KMS-11 (cell line): ENCODE measurements at regions not wholly inside any gene's neighbourhood (a gene's known extent, or its start where the extent isn't known, plus 50 kb on each side); places are given as distances from the start of the nearest gene placed in this dataset.

ENCODE experiments used
- H2AFZ ChIP-seq: fragments of 200-600 bp; sonication (generic); 2 replicates; pipeline ENCODE4 v1.6.1; 2016; ENCODE audit warnings: antibody characterized with exemption, mixed run types, low read depth
- H3K27ac ChIP-seq: fragments of 200-600 bp; sonication (generic); 2 replicates; pipeline ENCODE4 v1.6.1; 2016; ENCODE audit warnings: mild to moderate bottlenecking, mixed run types
- H3K27me3 ChIP-seq: fragments of 200-600 bp; sonication (generic); 2 replicates; pipeline ENCODE4 v1.6.1; 2017; ENCODE audit warnings: mild to moderate bottlenecking, low read depth, mixed run types, moderate library complexity; ENCODE audit not compliant: insufficient read depth
- H3K36me3 ChIP-seq: fragments of 200-600 bp; sonication (generic); 2 replicates; pipeline ENCODE4 v1.6.1; 2017; ENCODE audit warnings: mild to moderate bottlenecking, mixed run types; ENCODE audit not compliant: insufficient read depth
- H3K4me1 ChIP-seq: fragments of 200-600 bp; sonication (generic); 2 replicates; pipeline ENCODE4 v1.6.1; 2016; ENCODE audit warnings: mild to moderate bottlenecking, low read depth, mixed run types; ENCODE audit not compliant: poor library complexity, severe bottlenecking
- H3K4me2 ChIP-seq: fragments of 200-600 bp; sonication (generic); 2 replicates; pipeline ENCODE4 v1.7.0; 2016; ENCODE audit warnings: mild to moderate bottlenecking, mixed run types
- H3K4me3 ChIP-seq: fragments of 200-600 bp; sonication (generic); IDR thresholded peaks from 2 replicates; pipeline ENCODE4 v1.6.1; 2017; ENCODE audit warnings: low read depth, low read length, mixed read lengths; ENCODE audit not compliant: insufficient read depth
- H3K79me2 ChIP-seq: fragments of 200-600 bp; sonication (generic); 2 replicates; pipeline ENCODE4 v1.6.1; 2016; ENCODE audit warnings: low read depth, mixed run types; ENCODE audit not compliant: insufficient read depth
- H3K9ac ChIP-seq: fragments of 200-600 bp; sonication (generic); 2 replicates; pipeline ENCODE4 v1.6.1; 2016; ENCODE audit warnings: mild to moderate bottlenecking, mixed run types
- H4K20me1 ChIP-seq: fragments of 200-600 bp; sonication (generic); 2 replicates; pipeline ENCODE4 v1.6.1; 2016; ENCODE audit warnings: mild to moderate bottlenecking, mixed run types; ENCODE audit not compliant: insufficient read depth
- TF ChIP-seq, protein P1 (sequence below): fragments of 200-600 bp; sonication (generic); conservative IDR thresholded peaks from 2 replicates; pipeline ENCODE4 v1.6.1; 2017; ENCODE audit warnings: low read depth, mild to moderate bottlenecking, antibody characterized with exemption, low read length, moderate library complexity, mixed read lengths

DNA sequence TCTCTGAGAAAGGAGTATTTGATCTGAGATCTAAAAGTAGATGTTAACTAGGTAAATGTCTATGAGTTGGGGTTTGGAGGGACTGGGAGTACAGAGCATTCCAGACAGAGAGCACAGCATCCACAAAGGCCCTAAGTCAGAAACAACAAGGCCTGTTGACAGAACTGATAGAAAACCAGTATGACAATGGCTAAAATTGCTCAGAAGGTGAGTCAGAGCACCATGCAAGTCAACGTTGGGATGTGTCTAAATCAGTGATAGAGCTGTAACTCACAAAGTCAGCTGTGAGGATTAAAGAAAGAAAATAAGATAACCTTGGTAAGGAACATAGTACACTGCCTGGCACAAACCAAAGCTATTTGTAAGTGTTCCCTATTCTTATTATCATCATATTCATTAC is 124.0 kb downstream of the CETN3 start:
- H3K27me3 ChIP-seq: no peaks in the 10 kb centered on the region
- TF ChIP-seq, protein P1, sequence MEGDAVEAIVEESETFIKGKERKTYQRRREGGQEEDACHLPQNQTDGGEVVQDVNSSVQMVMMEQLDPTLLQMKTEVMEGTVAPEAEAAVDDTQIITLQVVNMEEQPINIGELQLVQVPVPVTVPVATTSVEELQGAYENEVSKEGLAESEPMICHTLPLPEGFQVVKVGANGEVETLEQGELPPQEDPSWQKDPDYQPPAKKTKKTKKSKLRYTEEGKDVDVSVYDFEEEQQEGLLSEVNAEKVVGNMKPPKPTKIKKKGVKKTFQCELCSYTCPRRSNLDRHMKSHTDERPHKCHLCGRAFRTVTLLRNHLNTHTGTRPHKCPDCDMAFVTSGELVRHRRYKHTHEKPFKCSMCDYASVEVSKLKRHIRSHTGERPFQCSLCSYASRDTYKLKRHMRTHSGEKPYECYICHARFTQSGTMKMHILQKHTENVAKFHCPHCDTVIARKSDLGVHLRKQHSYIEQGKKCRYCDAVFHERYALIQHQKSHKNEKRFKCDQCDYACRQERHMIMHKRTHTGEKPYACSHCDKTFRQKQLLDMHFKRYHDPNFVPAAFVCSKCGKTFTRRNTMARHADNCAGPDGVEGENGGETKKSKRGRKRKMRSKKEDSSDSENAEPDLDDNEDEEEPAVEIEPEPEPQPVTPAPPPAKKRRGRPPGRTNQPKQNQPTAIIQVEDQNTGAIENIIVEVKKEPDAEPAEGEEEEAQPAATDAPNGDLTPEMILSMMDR: no peak
- no peak overlapping the region for H3K27ac ChIP-seq
- no peaks in the 10 kb centered on the region for H4K20me1 ChIP-seq
- H3K36me3 ChIP-seq: no peaks in the 10 kb centered on the region
- no peak overlapping the region for H2AFZ ChIP-seq
- H3K4me2 ChIP-seq: no peak overlapping the region
- no peak overlapping the region for H3K4me3 ChIP-seq
- no peak overlapping the region for H3K9ac ChIP-seq
- no peaks in the 10 kb centered on the region for H3K4me1 ChIP-seq
- H3K79me2 ChIP-seq: no peaks in the 10 kb centered on the region

DNA sequence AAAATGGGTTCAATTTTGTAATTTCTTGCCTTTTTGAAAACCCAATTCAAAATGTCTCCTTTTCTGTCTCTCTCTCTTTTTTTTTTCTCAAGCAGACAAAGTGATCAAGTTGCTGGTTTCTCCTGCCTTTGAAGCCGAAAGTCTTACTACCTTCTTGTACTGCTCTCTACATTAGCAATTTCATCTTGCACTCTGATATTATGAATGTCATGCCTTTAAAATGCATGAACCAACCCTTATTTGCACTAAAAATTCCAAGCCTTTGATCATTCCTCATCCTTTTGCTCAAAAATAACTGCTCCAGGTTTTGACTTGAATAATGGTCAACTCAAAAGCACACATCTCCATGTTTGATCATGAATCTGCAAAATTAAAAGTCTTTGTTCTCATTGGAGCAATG is 125.2 kb downstream of the CETN3 start:
- no peaks in the 10 kb centered on the region for H3K27me3 ChIP-seq
- no peak overlapping the region for H3K4me3 ChIP-seq
- TF ChIP-seq, protein P1: no peak
- no peak overlapping the region for H3K4me2 ChIP-seq
- no peak overlapping the region for H3K27ac ChIP-seq
- H3K4me1 ChIP-seq: no peaks in the 10 kb centered on the region
- H3K36me3 ChIP-seq: no peaks in the 10 kb centered on the region
- no peak overlapping the region for H3K9ac ChIP-seq
- H3K79me2 ChIP-seq: no peaks in the 10 kb centered on the region
- no peak overlapping the region for H2AFZ ChIP-seq
- H4K20me1 ChIP-seq: no peaks in the 10 kb centered on the region

DNA sequence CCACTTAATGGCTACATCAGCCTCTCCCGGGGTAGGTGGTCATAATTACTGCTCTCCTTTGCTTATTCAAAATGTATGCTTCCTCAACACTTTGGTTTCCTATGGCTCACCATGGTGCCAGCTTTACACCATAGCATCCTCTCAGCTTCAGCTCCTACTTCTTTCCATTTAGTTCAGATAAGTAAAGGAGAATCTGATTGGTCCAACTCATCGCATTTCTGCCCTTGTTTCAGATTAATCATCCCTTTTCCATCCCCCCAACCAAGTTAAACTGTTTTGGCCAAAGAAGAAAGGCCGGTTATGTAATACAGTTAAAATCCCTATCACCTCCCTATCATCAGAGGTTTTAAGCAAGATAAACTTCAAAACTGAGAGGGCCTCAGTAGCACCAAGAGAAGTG is 130.5 kb downstream of the CETN3 start:
- Histone ChIP-seq H2AFZ (no peak overlapping the region), H3K27ac (no peak overlapping the region), H3K36me3 (no peaks in the 10 kb centered on the region), H3K4me2 (no peak overlapping the region), H3K79me2 (no peaks in the 10 kb centered on the region), H3K9ac (no peak overlapping the region), H4K20me1 (no peaks in the 10 kb centered on the region), H3K4me3 (no peak overlapping the region), H3K4me1 (no peaks in the 10 kb centered on the region), H3K27me3 (no peaks in the 10 kb centered on the region)
- TF ChIP-seq, protein P1: no peak

DNA sequence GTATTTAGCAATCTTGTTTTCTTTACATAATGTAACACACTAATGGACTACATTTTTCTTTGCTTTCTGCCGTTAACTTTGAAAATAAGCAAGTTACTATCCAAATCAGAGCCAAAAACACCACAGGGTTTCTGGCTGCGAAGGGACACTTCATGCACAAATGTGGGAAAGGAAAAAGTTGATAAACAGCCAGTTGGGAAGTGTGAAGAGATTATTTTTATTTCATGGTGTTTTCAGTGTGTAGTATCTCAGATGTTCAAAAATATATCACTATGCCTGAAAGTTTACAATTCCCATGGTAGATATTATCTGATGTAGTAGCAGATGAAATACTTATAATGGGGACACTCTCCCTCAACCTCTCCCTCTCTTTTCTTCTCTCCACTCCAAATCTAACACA is 135.3 kb downstream of the CETN3 start:
- H3K27ac ChIP-seq: no peak overlapping the region
- H3K79me2 ChIP-seq: no peaks in the 10 kb centered on the region
- H3K36me3 ChIP-seq: no peaks in the 10 kb centered on the region
- H3K4me2 ChIP-seq: no peak overlapping the region
- no peaks in the 10 kb centered on the region for H3K27me3 ChIP-seq
- H4K20me1 ChIP-seq: no peaks in the 10 kb centered on the region
- no peak overlapping the region for H3K4me3 ChIP-seq
- H3K9ac ChIP-seq: no peak overlapping the region
- no peaks in the 10 kb centered on the region for H3K4me1 ChIP-seq
- TF ChIP-seq, protein P1: no peak
- H2AFZ ChIP-seq: no peak overlapping the region

DNA sequence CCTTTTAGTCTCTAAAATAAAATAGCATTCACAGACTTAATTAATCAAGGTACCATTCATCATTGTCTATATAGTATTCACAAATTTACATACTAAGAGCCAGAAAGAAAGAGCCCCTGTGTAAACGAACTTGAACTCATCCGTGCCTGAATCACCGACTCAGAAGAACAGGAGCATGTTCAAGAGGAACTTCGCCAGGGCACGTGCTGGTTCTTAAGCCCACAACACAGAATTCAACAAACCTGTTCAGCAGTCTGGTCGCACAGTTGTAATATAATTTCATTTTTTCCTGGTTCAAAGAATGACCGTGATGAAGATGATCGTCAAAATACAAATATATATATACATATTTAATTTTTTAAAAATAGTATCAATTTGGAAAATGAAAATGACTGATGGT is 141.9 kb downstream of the CETN3 start:
- Histone ChIP-seq H3K27me3 (no peaks in the 10 kb centered on the region), H3K79me2 (no peaks in the 10 kb centered on the region), H4K20me1 (no peaks in the 10 kb centered on the region), H3K4me1 (peaks cover 5% of the 10 kb centered on the region), H3K4me3 (no peak overlapping the region), H3K36me3 (no peaks in the 10 kb centered on the region), H3K4me2 (no peak overlapping the region), H2AFZ (no peak overlapping the region), H3K27ac (no peak overlapping the region), H3K9ac (no peak overlapping the region)
- TF ChIP-seq, protein P1: no peak
